Islet precursor cell (in vitro differentiated cells): ENCODE measurements at regions not wholly inside any gene's neighbourhood (a gene's known extent, or its start where the extent isn't known, plus 50 kb on each side); places are given as distances from the start of the nearest gene placed in this dataset.
A peak's percentile ranks its signal among the peaks of the same experiment; 100 is the strongest.
"Not testable (repeated sequence)": the region's sequence is repeated elsewhere in the genome, so short reads cannot be mapped to it uniquely, and the experiment has no call there.

Experiments
- DNase-seq: peaks from one replicate; pipeline ENCODE4 v3.0.0-alpha.2; 2018

DNA sequence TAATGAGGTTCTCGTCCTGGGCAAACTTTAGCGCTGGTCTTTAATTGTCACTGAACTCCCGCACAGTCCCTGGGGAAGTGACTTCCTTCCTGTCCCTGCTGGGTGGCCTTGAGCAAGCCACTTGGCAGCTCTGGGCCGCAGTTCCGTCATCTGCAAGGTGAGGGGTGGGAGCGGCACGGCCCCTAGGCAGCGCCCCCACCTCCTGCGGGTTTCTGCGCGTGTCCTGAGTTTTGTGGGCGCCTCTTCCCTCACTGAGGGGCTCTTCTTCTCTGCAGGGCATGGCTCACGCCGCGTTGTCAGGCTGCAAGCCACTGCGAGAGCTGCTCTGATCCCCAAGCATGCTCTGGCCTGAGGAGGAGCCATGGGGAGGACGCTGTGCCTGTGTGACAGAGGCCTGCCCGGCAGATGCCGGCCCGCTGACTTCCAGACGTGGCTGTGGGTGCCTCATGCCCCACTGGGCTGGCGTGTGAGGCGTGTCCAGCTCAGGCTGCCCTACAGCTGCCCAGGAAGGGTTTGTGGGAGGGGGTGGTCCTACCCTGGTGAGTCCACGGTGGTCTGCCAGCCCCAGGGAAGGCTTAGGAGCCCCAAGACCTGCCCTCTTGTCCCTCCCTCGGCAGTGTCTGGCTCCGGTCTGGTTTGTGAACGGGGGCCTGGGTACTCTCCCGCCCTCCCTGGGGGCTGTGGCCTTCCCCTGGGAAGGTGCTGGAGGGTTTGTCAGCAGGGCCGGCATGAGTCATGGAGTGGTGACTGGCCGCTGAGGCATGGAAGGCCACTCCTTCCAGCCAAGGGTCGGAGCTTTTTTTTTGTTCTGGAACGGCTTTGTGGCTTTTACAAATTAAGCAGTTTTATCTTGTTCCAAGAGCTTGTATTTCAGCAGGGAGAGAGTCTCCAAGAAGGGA, 182.0 kb downstream of the SEC14L1 start:
- peak; percentile 100 for DNase-seq

DNA sequence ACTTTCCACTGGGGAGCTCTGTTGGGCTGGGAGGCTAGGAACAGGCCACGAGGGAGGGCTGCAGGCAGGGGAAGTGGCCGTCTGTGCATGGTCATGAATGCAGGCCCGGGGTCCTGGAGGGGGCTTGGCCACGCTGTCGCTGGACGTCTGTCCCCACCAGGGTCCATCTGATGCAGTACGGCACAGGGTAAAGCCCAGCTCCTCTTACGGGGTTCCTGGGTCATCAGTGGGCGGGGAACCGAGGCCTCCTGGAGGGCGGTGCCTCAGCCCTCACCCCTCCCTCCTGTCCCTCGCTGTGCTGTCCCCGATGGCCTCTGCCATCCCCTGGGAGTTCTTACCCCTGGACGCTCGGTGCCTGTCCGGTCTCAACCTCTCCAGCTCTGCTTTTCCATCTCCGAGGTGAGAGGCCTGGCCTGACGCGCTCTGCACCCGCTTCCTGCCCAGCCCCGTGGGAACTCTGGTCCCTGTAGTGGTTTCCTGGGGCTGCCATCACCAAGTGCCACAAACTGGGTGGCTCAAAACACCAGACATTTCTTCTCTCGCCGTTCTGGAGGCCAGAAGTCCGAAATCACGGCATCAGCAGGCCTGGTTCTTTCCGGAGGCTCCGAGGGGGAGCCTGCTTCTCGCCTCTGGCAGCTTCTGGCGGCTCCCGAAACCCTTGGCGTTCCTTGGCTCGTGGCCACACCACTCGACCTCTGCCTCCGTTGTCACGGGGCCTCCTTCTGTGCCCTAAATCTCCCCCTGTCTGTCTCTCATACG, 182.8 kb downstream of the SEC14L1 start:
- no peak for DNase-seq

DNA sequence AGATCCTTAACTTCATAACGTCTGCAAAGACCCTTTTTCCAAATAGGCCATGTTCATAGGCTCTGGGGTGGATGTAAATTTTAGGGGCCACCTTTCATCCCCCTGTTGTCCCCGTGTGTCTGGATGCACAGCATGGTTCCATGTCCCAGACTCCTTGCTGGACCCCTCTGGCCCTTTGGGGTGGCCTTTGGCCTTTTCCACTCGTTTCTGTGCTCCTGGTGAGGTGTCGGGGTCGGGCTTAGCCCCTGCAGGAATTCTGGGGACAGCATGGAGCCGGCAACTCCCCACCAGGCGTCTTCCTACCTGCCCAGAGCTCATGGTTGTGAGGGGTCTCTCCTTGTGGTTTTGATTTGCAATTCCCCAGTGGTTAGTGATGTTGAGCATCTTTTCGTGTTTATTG, 183.5 kb downstream of the SEC14L1 start:
- peak; percentile 50 for DNase-seq

DNA sequence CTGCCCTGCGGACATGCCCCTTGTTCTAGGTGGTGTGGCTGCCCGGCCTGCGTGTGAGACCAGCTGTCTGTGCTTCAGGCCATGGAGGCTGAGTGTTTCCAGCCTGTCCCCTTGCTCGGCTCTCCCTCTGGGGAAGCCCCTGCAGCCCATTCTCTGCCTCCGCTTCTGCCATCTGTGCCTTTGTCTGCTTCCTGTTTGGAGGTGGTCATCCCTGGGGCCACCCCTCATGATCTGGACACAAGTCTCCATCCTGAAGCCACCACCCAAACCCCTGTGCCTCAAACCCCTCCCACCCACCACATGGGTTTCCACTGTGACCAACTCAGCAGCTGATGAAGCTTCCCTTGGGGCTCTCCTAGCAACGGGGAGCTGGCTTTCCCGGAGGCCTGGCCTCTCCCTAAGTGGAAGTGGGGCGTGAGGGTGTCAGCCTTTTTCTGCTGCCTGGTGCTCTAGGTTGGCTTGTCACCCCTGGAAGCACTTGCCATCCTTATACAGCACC, 184.9 kb downstream of the SEC14L1 start:
- no peak for DNase-seq

DNA sequence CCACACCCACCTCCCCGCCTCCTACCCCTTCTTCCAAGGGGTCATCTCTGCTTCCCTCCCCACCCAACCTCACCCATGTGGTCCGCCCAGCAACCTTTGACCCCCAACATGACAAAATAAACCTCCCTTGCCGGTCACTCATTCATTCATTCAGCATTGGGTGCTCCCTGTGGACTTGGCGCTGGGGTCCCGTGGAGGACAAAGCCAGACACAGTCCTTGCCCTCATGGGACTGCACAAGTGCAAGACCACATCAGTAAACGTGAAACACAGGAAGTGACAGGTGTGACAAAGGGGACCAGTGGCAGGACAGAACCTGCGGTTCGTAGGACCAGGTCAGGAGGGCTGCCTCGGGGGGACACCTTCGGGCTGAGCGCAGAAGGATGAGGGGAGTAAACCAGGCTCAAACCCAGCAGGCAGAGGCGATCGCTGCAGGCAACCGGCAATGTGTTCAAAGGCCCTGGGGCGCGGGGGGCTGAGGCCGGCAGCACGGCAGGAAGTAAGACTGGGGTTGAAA, 185.4 kb downstream of the SEC14L1 start:
- peak; percentile 49 for DNase-seq

DNA sequence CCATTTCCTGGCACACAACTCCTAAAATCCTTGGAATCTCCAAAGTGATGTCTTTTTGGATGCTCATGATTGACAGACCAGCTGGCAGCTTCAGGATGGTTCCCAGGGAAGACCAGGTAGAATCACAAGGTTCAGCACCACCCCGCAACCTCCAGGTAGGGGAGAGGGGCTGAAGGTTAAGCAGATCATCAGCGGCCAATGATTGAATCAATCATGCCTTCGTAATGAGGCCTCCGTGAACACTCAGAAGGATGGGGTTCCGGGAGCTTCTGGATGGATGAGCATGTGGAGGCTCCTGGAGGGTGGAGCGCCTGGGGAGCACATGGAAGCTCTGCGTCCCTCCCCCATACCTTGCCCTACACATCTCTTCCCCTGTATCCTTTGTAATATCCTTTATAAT, 185.9 kb downstream of the SEC14L1 start:
- DNase-seq: peak; percentile 44

DNA sequence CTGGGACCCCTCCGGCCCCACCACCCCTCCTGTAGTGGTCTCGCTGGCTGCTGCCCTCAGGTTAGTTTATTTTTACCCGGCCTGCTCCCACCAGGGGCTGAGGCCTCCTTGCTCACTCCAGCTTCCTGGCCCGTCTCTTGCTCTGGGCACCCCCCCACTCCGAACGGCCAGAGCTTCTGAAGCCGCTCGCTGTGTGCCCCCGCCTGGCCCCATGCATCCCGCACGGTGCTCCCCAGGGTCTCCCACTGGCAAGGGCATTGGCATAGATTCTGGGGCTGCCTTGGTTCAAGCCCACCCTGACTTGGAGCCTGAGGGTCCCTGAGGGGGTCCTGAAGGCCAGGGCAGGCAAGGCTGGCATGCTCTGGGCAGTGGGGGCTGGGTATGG, 186.4 kb downstream of the SEC14L1 start:
- DNase-seq: peak; percentile 53

DNA sequence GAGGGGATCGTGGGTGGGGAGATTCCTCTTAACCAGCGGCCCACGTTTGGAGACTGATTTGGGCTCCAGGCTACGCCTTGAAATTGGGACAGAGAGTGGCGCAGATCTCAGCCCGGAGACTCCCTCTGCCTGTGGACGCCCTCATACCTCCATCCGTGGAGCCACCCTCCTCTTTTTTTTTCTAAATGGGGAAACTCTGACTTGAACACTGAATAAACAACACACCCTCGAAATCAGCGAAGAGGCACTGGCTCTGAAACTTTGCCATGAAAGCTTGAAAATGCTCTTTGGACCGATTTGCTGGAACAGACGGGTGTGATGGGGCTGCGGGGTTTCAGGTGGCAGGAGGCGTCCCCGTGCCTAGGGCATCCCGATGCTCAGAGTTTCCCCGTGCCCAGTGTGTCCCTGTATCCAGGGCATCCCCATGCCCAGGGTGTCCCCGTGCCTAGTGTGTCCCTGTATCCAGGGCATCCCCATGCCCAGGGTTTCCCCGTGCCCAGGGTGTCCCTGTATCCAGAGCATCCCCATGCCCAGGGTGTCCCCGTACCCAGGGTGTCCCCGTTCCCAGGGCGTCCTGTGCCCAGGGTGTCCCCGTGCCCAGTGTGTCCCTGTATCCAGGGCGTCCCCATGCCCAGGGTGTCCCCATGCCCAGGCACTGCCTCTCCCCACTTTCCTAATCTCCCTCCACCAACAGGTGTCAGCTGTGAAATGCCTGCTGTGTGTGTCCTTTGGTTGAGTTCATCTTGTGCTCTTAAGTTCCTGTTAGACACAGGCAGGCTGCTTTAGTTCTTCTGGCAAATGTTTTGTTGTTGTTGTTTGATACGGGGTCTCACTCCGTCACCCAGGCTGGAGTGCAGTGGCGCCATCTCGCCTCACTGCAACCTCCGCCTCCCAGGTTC, 187.0 kb downstream of the SEC14L1 start:
- peak; percentile 47 for DNase-seq

DNA sequence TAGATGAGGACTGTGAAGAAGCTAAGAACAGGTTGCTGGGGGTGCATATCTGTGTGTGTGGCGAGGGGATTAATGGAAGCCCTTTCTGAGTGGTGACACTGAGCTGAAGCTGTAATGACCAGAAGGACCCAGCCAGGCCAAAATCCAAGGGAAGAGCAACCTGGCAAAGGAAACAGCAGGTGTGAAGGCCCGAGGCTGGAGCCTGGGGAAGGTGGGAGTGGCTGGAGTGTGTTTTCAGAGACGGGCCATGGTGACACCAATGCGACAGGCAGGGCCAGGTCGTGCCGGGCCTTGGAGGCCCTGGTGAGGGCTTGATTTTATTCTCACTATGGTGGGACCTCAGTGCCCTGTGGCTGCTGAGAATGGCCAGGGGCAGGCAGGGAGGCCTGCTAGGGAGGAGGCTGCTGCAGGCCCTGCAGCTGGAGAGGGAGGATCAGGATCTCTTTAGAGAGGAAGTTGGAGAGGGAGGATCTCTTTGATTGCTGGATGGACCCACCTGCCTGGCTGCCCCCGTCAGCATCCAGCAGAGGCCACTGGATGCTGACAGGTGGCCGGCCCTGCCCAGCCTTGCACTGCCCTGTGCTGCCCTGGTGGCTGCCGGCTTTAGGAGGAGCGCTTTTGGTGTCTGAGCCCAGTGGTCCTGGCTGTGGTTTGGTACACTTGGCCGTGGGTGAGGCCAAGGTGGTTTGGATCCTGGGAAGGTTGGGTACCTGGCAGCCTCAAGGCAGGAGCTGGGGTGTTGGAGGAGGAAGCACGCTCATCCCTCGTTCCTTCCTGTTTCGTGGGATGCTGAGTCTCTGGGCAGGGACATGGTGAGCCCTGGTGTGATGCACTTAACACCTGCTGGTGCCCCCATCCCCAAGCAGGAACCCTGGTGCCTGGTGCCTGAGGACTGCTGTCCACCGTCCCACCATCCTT, 188.3 kb downstream of the SEC14L1 start:
- peak; percentile 56 for DNase-seq

DNA sequence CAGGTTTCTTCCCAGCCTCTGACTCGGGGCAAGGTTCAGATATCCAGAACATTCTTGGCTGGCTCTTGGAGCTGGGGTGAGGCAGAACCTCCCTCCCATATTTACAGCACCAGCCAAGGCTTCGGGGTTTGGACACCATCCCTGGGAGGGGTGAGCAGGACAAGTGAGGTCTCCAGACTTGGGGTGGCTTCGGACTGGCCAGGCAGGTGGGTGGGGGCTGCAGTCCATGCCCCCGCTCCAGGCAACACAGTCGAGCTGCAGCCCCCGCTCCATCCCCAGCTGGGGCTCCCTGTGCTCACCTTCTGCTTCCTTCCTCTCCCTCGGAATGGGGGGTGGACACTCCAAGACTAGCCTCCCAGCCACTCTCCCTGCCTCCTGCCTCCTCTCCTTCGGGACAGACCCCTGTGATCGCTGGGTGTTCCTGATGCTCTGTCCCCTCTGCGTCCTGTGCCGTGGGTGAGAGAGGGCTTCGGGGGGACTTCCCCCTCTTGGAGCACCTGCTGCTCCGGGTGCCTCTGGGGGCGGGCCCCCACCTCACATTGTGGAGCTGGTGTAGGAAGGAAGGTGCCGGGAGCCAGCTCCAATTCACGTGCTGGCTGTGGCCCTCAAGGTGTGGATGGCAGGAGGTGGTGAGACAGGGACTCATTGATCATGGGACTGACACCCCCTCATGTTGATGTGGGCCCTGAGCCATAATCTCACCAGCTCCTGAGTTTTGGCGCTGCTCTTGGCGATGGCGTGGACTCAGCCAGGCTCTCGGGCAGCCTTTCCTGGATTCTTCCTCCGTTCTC, 189.2 kb downstream of the SEC14L1 start:
- peak; percentile 53 for DNase-seq

DNA sequence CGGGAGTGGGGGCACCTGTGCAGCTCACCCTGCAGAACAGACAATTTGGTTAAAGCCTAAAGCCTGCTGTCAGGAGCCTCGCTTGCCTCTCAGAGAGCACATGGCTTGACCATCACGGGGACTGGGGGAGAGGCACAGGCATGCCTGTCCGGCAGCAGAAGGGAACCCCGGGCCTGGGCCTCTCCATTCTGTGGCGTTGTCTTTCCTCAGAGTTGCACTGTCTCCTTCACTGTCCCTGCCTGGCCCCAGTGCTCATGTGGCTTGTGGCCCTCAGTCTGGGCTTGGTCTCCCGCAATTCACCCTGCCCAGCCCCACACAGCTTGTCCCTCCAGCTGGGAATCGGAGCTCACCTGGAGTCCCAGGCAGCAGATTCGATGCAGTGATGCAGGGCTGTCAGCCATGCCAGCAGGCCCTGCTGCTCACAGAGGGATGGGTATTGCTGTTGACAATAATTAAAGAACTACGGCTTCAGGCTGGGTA, 189.9 kb downstream of the SEC14L1 start:
- DNase-seq: peak; percentile 52

DNA sequence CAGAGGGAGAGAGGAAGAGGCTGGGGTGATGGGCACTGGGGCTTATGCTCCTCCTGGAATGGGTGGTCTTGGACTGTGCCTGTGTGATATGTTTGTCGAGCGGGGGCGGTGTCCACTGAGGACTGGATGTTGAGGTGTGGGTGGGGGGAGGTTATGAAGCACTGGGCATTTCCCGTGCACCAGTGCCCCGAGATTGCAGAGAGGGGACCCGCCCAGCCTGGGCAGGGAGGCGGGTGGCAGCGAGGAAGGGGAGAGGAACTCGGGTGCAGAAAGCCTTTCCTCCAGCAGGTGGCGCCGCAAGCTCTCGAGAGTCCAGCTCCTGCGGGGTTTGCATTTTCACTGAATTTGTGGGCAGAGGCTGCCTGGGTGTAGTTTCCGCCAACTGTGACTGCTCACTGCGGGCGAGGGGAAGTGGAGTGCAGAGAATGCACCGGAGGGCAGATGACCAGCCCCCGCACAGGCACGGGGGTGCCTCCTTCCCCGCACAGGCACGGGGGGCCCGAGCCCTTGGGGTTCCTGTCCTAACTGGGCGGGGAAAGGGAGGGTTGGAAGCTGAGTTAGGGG, 190.6 kb downstream of the SEC14L1 start:
- peak; percentile 95 for DNase-seq

DNA sequence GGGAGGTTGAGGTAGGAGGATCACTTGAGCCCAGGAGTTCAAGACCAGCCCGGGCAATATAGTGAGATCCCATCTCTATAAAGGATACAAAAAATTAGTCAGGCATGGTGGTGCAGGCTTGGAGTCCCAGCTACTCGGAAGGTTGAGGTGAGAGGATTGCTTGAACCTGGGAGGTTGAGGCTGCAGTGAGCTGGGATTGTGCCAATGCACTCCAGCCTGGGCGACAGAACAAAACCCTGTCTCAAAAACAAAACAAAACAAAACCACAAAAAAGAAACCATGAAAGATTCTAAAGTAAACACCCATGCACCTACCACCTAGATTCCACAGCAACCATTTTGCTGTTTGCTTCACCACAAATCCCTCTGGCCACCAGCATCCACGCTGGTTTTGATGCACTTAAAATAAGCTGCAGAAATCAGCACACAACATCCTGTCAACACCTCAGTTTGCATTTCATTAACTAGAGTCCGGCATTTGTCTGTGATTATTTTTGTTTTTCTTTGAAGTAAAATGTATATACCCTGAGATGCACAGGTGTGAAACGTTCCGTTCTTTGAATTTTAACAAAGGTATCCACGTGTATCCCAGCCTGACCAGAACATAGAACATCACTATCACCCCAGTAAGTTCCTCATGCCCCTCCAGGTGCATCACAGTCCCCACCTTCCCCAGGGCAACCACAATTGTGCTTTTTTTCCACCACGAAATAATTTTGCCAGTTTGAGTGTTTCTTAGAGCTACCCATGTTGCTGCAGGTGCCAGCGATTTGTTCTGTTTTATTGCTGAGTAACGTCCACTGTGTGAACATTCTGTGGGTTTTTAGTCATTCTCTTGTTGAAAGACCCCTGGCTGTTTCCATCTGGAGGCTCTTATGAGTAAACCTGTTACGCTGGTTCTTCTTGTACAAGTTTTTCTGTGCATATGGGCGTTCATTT, 191.5 kb downstream of the SEC14L1 start:
- peak; percentile 54 for DNase-seq

DNA sequence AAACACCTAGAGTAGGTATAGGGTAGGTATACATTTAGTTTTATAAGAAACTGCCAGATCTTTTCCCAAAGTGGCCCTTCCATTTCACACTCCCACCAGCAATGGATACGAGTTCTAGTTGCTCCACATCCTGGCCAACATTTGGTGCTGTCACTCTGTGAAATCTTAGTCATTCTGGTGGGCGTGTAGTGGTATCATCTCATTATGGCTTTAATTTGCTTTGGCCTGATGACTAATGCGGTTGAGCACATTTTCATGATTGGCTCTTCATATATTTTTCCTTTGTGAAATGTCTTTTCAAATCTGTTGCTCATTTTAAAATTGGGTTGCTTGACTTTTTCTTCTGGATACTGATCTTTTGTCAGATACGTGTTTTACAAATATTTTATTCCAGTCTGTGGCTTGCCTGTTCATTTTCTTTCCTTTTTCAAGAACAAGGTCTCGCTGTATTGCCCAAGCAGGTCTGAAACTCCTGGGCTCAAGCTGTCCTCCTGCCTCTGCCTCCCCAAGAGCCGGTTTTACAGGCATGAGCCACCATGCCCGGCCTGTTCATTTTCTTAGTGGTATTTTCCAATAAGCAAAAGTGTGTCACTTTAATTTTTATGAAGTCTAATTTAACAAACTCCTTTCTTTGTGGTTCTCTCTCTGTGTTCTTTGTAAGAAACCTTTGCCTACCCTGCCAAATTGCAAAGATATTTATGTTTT, 192.4 kb downstream of the SEC14L1 start:
- peak; percentile 38 for DNase-seq

DNA sequence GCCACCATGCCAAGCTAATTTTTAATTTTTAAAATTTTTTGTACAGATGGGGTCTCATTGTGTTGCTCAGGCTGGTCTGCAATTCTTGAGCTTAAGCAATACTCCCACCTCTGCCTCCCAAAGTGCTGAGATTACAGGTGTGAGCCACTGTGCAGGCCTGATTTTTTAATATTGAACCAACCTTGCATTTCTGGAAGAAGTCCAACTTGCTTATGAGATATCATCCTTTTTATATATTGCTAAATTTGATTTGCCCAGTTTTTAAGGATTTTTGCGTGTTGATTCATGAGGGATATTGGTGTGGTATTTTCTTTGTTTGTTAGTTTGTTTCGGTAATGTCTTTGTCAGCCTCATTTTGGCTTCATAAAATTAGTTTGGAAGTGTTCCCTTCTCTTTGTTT, 196.4 kb downstream of the SEC14L1 start:
- DNase-seq: peak; percentile 6

DNA sequence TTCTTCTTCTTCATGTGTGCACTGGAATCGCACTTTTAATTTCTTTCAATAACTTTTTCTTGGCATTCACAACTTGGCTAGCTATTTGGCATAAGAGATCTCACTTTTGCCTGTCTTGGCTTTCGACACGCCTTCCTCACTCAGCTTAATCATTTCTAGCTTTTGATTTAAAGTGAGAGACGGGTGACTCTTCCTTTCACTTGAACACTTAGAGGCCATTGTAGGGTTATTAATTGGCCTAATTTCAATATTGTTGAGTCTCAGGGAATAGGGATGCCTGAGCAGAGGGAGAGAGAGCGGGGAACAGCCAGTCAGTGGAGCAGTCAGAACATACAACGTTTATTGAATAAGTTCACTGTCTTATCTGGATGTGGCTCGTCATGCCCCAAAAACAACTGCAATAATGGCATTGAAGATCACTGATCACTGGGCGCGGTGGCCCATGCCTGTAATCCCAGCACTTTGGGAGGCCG, 200.3 kb downstream of the SEC14L1 start:
- peak; percentile 40 for DNase-seq

DNA sequence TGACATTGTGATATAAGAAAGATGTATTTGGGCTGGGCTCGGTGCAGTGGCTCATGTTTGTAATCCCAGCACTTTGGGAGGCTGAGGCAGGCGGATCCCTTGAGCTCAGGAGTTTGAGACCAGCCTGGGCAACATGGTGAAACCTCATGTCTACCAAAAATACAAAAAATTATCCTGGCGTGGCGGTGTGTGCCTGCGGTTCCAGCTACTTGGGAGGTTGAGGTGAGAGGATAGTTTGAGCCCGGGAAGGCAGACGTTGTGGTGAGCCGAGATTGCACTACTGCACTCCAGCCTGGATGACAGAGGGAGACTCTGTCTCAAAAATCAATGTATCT, 201.9 kb downstream of the SEC14L1 start:
- not testable (repeated sequence) for DNase-seq
